IMR-90 (cell line): ENCODE measurements at regions not wholly inside any gene's neighbourhood (a gene's known extent, or its start where the extent isn't known, plus 50 kb on each side); places are given as distances from the start of the nearest gene placed in this dataset.

Source experiments
- BHLHE40 ChIP-seq: fragments of 150-350 bp; IDR thresholded peaks from 2 replicates; pipeline ENCODE4 v1.6.1; 2016; ENCODE audit warnings: mild to moderate bottlenecking, low read depth, low read length
- CEBPB ChIP-seq: IDR thresholded peaks from 2 replicates; pipeline ENCODE4 v1.6.1; 2012; ENCODE audit warnings: low read depth, low read length, improper control_type of control experiment
- CTCF ChIP-seq: conservative IDR thresholded peaks from 2 replicates; pipeline ENCODE4 v1.5.1; 2012; ENCODE audit warnings: mild to moderate bottlenecking, low read depth, low read length, improper control_type of control experiment
- MXI1 ChIP-seq: IDR thresholded peaks from 2 replicates; pipeline ENCODE4 v1.6.1; 2012; ENCODE audit warnings: low read depth, mild to moderate bottlenecking, low read length, moderate library complexity, borderline replicate concordance
- POLR2A ChIP-seq: IDR thresholded peaks from 2 replicates; pipeline ENCODE4 v1.6.1; 2012; ENCODE audit warnings: mild to moderate bottlenecking, low read depth, low read length
- USF2 ChIP-seq: fragments of 150-350 bp; IDR thresholded peaks from 2 replicates; pipeline ENCODE4 v1.6.1; 2017; ENCODE audit warnings: mild to moderate bottlenecking, antibody characterized with exemption, low read length, low read depth
- TF ChIP-seq, protein P1 (sequence below): fragments of 150-350 bp; IDR thresholded peaks from 2 replicates; pipeline ENCODE4 v1.6.1; 2016; ENCODE audit warnings: low read depth, mild to moderate bottlenecking, low read length, moderate library complexity, borderline replicate concordance

DNA sequence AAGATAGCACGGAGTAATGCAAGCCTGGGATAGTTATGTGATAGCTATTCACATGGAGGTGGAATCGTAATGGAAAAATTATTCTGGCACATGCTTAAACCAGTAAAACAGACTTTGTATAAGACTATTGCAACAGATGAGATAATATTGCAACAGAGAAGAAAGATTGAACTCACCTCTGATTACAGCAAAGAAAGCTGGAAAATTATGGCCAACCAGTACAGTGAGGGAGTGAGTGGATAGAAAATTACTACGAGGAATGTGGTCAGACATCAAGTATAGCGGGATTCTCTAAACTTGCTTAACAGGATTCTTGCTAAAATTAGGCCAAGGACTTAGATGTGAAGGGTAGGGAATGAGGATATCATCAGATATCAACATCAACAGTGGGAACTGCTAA lies 397.6 kb upstream of the KLHL1 start:
- TF ChIP-seq CTCF (no peak), USF2 (no peak), POLR2A (no peak), CEBPB (no peak), BHLHE40 (no peak), MXI1 (no peak)
- TF ChIP-seq, protein P1, sequence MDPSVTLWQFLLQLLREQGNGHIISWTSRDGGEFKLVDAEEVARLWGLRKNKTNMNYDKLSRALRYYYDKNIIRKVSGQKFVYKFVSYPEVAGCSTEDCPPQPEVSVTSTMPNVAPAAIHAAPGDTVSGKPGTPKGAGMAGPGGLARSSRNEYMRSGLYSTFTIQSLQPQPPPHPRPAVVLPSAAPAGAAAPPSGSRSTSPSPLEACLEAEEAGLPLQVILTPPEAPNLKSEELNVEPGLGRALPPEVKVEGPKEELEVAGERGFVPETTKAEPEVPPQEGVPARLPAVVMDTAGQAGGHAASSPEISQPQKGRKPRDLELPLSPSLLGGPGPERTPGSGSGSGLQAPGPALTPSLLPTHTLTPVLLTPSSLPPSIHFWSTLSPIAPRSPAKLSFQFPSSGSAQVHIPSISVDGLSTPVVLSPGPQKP = no peak
